Adipocyte (in vitro differentiated cells): ENCODE measurements at regions not wholly inside any gene's neighbourhood (a gene's known extent, or its start where the extent isn't known, plus 50 kb on each side); places are given as distances from the start of the nearest gene placed in this dataset.

Source experiments
- DNase-seq: peaks from one replicate; pipeline ENCODE4 v3.0.0-alpha.2; 2015; ENCODE audit warnings: low read depth
- H3K27me3 ChIP-seq: replicated peaks from 2 replicates; pipeline ENCODE4 v1.7.0; 2013; ENCODE audit warnings: mild to moderate bottlenecking, low read length, moderate library complexity; ENCODE audit not compliant: control insufficient read depth, insufficient read depth
- H3K36me3 ChIP-seq: 2 replicates; pipeline ENCODE4 v1.7.0; 2013; ENCODE audit warnings: low read length, mild to moderate bottlenecking, moderate library complexity; ENCODE audit not compliant: control insufficient read depth, insufficient read depth, severe bottlenecking
- H3K4me1 ChIP-seq: 2 replicates; pipeline ENCODE4 v1.7.0; 2013; ENCODE audit warnings: mild to moderate bottlenecking, low read length, moderate library complexity; ENCODE audit not compliant: control insufficient read depth, insufficient read depth
- H3K4me3 ChIP-seq: 2 replicates; pipeline ENCODE4 v1.7.0; 2013; ENCODE audit warnings: mild to moderate bottlenecking, low read length, moderate library complexity
- H3K9ac ChIP-seq: 2 replicates; pipeline ENCODE4 v1.7.0; 2013; ENCODE audit warnings: mild to moderate bottlenecking, low read length, moderate library complexity
- H3K9me3 ChIP-seq: 2 replicates; pipeline ENCODE4 v1.7.0; 2013; ENCODE audit warnings: mild to moderate bottlenecking, low read length, moderate library complexity; ENCODE audit not compliant: control insufficient read depth

GRCh38 chr3:53994986-53995603 lies 103.4 kb upstream of the SELENOK start:
- no peaks in the 10 kb centered on the region for H3K4me1 ChIP-seq
- no peak overlapping the region for H3K9ac ChIP-seq
- H3K9me3 ChIP-seq = no peaks in the 10 kb centered on the region
- H3K36me3 ChIP-seq = no peaks in the 10 kb centered on the region
- no peak for DNase-seq
- H3K27me3 ChIP-seq = no peaks in the 10 kb centered on the region
- no peak overlapping the region for H3K4me3 ChIP-seq

- peak; percentile 2 for DNase-seq
- peaks cover 4% of the 10 kb centered on the region for H3K27me3 ChIP-seq
- no peak overlapping the region for H3K4me3 ChIP-seq
- H3K36me3 ChIP-seq = no peaks in the 10 kb centered on the region
- no peaks in the 10 kb centered on the region for H3K4me1 ChIP-seq
- H3K9me3 ChIP-seq = no peaks in the 10 kb centered on the region
- H3K9ac ChIP-seq = no peak overlapping the region
Measured at GRCh38 chr3:53991240-53991639, 99.6 kb upstream of the SELENOK start.

- DNase-seq = no peak
- Histone ChIP-seq H3K27me3 (peaks cover 4% of the 10 kb centered on the region), H3K9ac (no peak overlapping the region)
Measured at GRCh38 chr3:53989946-53990345, 98.3 kb upstream of the SELENOK start.

GRCh38 chr3:53989451-53989850 lies 97.8 kb upstream of the SELENOK start:
- H3K27me3 ChIP-seq = peaks cover 4% of the 10 kb centered on the region
- no peak overlapping the region for H3K4me3 ChIP-seq
- no peak overlapping the region for H3K9ac ChIP-seq
- no peak for DNase-seq
- no peaks in the 10 kb centered on the region for H3K4me1 ChIP-seq
- no peaks in the 10 kb centered on the region for H3K36me3 ChIP-seq
- no peaks in the 10 kb centered on the region for H3K9me3 ChIP-seq

More at GRCh38 chr3:53989946-53990345, 98.3 kb upstream of the SELENOK start:
- Histone ChIP-seq H3K9me3 (no peaks in the 10 kb centered on the region), H3K36me3 (no peaks in the 10 kb centered on the region), H3K4me1 (no peaks in the 10 kb centered on the region), H3K4me3 (no peak overlapping the region)

- H3K27me3 ChIP-seq = peaks cover 4% of the 10 kb centered on the region
- no peaks in the 10 kb centered on the region for H3K36me3 ChIP-seq
- DNase-seq = no peak
- no peak overlapping the region for H3K4me3 ChIP-seq
- peaks cover 14% of the 10 kb centered on the region for H3K9me3 ChIP-seq
- H3K4me1 ChIP-seq = no peaks in the 10 kb centered on the region
- H3K9ac ChIP-seq = no peak overlapping the region
Measured at GRCh38 chr3:53978386-53978785, 86.7 kb upstream of the SELENOK start.

- peaks cover 1% of the 10 kb centered on the region for H3K27me3 ChIP-seq
- H3K4me3 ChIP-seq = no peak overlapping the region
- H3K4me1 ChIP-seq = no peaks in the 10 kb centered on the region
- H3K9ac ChIP-seq = no peak overlapping the region
- DNase-seq = no peak
- no peaks in the 10 kb centered on the region for H3K36me3 ChIP-seq
- peaks cover 22% of the 10 kb centered on the region for H3K9me3 ChIP-seq
Measured at GRCh38 chr3:53975382-53975781, 83.7 kb upstream of the SELENOK start.

GRCh38 chr3:53974324-53974723 lies 82.7 kb upstream of the SELENOK start:
- Histone ChIP-seq H3K9ac (no peak overlapping the region), H3K36me3 (no peaks in the 10 kb centered on the region), H3K9me3 (peaks cover 22% of the 10 kb centered on the region), H3K4me3 (no peak overlapping the region), H3K27me3 (no peaks in the 10 kb centered on the region), H3K4me1 (no peaks in the 10 kb centered on the region)
- DNase-seq = no peak

GRCh38 chr3:53973905-53974304 lies 82.2 kb upstream of the SELENOK start:
- no peaks in the 10 kb centered on the region for H3K4me1 ChIP-seq

GRCh38 chr3:53970661-53971060 lies 79.0 kb upstream of the SELENOK start:
- H3K9me3 ChIP-seq = peaks cover 39% of the 10 kb centered on the region
- no peaks in the 10 kb centered on the region for H3K4me1 ChIP-seq
- H3K9ac ChIP-seq = no peak overlapping the region
- H3K4me3 ChIP-seq = no peak overlapping the region
- H3K27me3 ChIP-seq = no peaks in the 10 kb centered on the region
- no peaks in the 10 kb centered on the region for H3K36me3 ChIP-seq
- DNase-seq = no peak

More at GRCh38 chr3:53973905-53974304, 82.2 kb upstream of the SELENOK start:
- H3K9me3 ChIP-seq = peaks cover 22% of the 10 kb centered on the region
- no peak for DNase-seq
- no peak overlapping the region for H3K9ac ChIP-seq
- no peaks in the 10 kb centered on the region for H3K27me3 ChIP-seq
- no peaks in the 10 kb centered on the region for H3K36me3 ChIP-seq
- H3K4me3 ChIP-seq = no peak overlapping the region

GRCh38 chr3:53969086-53969485 lies 77.4 kb upstream of the SELENOK start:
- DNase-seq = no peak
- H3K9ac ChIP-seq = no peak overlapping the region

GRCh38 chr3:53965291-53965690 lies 73.6 kb upstream of the SELENOK start:
- no peak for DNase-seq
- Histone ChIP-seq H3K27me3 (no peaks in the 10 kb centered on the region), H3K9ac (no peak overlapping the region), H3K4me3 (no peak overlapping the region), H3K9me3 (peaks cover 27% of the 10 kb centered on the region), H3K36me3 (no peaks in the 10 kb centered on the region), H3K4me1 (no peaks in the 10 kb centered on the region)

More at GRCh38 chr3:53969086-53969485, 77.4 kb upstream of the SELENOK start:
- Histone ChIP-seq H3K36me3 (no peaks in the 10 kb centered on the region), H3K27me3 (no peaks in the 10 kb centered on the region), H3K4me3 (no peak overlapping the region), H3K9me3 (peaks cover 34% of the 10 kb centered on the region), H3K4me1 (no peaks in the 10 kb centered on the region)

GRCh38 chr3:53957831-53958230 lies 66.2 kb upstream of the SELENOK start:
- H3K4me3 ChIP-seq = no peak overlapping the region
- DNase-seq = no peak
- H3K9me3 ChIP-seq = peaks cover 9% of the 10 kb centered on the region
- H3K27me3 ChIP-seq = no peaks in the 10 kb centered on the region
- no peaks in the 10 kb centered on the region for H3K4me1 ChIP-seq
- no peak overlapping the region for H3K9ac ChIP-seq
- no peaks in the 10 kb centered on the region for H3K36me3 ChIP-seq
